Left ventricle myocardium inferior (tissue), 1 donor: ENCODE measurements at regions not wholly inside any gene's neighbourhood (a gene's known extent, or its start where the extent isn't known, plus 50 kb on each side); places are given as distances from the start of the nearest gene placed in this dataset.
"Not testable (repeated sequence)": the region's sequence is repeated elsewhere in the genome, so short reads cannot be mapped to it uniquely, and the experiment has no call there.

Experiments used
- DNase-seq: peaks from one replicate; pipeline ENCODE4 v3.0.0-alpha.2; 2020
- H3K27ac ChIP-seq: fragments of 200-600 bp; replicated peaks from 2 replicates; pipeline ENCODE4 v1.8.0; 2021
- H3K27me3 ChIP-seq: fragments of 200-600 bp; 2 replicates; pipeline ENCODE4 v1.8.0; 2021; ENCODE audit warnings: low read depth
- H3K36me3 ChIP-seq: fragments of 200-600 bp; 2 replicates; pipeline ENCODE4 v1.8.0; 2021
- H3K4me1 ChIP-seq: fragments of 200-600 bp; 2 replicates; pipeline ENCODE4 v1.8.0; 2021
- H3K4me3 ChIP-seq: fragments of 200-600 bp; 2 replicates; pipeline ENCODE4 v1.8.0; 2021; ENCODE audit warnings: mild to moderate bottlenecking, moderate library complexity
- H3K9me3 ChIP-seq: fragments of 200-600 bp; replicated peaks from 2 replicates; pipeline ENCODE4 v1.8.0; 2021
- intact Hi-C: fragments of 100-400 bp; cut with micrococcal nuclease; formaldehyde crosslinking; loops from one replicate; pipeline ENCODE4 v1.11.0; 2022
- TF ChIP-seq, protein P1 (sequence below): fragments of 200-600 bp; IDR thresholded peaks from 2 replicates; pipeline ENCODE4 v1.8.0; 2021; ENCODE audit warnings: antibody characterized with exemption, mild to moderate bottlenecking, borderline replicate concordance
- donor health status: DM: no; HTN: yes; CAD: no; lungs with severe emphysema.

DNA sequence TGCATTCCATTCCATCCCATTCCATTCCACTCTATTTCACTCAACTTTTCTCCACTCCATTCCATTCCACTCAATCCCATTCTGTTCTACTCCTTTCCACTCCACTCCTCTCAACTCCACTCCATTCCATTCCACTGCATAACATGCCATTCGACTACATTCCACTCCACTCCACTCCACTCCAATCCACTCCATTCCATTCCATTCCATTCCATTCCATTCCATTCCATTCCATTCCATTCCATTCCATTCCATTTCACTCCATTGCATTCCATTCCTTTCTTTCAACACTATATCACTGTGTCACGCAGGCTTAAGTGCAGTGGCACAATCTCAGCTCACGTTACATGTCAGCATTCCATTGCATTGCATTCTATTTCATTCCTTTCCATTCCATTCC, 1430.4 kb downstream of the TSPY10 start:
- H3K4me3 ChIP-seq, H3K27me3 ChIP-seq, intact Hi-C loops, H3K36me3 ChIP-seq, H3K4me1 ChIP-seq, DNase-seq, H3K27ac ChIP-seq: not testable (repeated sequence)
- peaks cover 31% of the 10 kb centered on the region for H3K9me3 ChIP-seq

- Histone ChIP-seq H3K27ac (no peak overlapping the region), H3K36me3 (no peaks in the 10 kb centered on the region), H3K4me3 (no peak overlapping the region), H3K27me3 (no peaks in the 10 kb centered on the region), H3K9me3 (peaks cover 34% of the 10 kb centered on the region), H3K4me1 (no peaks in the 10 kb centered on the region)
- DNase-seq: no peak
- intact Hi-C loops: no loop called here
- TF ChIP-seq, protein P1, sequence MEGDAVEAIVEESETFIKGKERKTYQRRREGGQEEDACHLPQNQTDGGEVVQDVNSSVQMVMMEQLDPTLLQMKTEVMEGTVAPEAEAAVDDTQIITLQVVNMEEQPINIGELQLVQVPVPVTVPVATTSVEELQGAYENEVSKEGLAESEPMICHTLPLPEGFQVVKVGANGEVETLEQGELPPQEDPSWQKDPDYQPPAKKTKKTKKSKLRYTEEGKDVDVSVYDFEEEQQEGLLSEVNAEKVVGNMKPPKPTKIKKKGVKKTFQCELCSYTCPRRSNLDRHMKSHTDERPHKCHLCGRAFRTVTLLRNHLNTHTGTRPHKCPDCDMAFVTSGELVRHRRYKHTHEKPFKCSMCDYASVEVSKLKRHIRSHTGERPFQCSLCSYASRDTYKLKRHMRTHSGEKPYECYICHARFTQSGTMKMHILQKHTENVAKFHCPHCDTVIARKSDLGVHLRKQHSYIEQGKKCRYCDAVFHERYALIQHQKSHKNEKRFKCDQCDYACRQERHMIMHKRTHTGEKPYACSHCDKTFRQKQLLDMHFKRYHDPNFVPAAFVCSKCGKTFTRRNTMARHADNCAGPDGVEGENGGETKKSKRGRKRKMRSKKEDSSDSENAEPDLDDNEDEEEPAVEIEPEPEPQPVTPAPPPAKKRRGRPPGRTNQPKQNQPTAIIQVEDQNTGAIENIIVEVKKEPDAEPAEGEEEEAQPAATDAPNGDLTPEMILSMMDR: no peak
These were observed 1445.7 kb downstream of the TSPY10 start for GRCh38 chrY:10973422-10973821.

DNA sequence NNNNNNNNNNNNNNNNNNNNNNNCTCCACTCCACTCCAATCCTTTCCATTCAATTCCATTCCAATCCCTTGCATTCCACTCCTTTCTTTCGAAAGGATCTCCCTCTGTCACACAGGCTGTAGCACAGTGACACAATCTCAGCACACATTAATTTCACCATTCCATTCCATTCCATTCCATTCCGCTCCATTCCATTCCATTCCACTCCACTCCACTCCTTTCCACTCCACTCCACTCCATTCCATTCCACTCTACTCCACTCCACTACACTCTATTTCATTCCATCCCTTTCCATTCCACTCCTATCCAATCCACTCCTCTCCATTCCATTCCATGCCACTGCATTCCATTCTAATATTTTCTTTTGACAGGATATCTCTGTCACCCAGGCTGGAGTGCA, 1459.0 kb downstream of the TSPY10 start:
- no peak overlapping the region for H3K27ac ChIP-seq
- no peaks in the 10 kb centered on the region for H3K27me3 ChIP-seq
- no peak for DNase-seq
- no peak overlapping the region for H3K4me3 ChIP-seq
- peaks cover 37% of the 10 kb centered on the region for H3K9me3 ChIP-seq
- H3K4me1 ChIP-seq: no peaks in the 10 kb centered on the region
- TF ChIP-seq, protein P1: no peak
- H3K36me3 ChIP-seq: no peaks in the 10 kb centered on the region
- intact Hi-C loops: no loop called here

DNA sequence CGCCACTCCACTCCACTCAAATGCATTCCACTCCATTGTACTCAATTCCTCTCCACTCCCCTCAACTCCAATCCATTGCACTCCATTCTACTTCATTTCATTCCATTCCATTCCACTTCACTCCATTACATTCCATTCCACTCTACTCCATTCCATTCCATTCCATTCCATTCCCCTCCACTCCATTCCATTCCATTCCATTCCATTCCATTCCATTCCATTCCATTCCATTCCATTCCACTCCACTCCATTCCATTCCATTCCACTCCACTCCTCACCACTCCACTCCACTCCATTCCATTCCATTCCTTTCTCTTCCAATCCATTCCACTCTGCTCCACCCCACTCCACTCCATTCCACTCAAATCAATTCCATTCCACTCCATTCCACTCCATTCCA, 1459.9 kb downstream of the TSPY10 start:
- H3K27ac ChIP-seq: no peak overlapping the region
- no peaks in the 10 kb centered on the region for H3K4me1 ChIP-seq
- H3K9me3 ChIP-seq: peaks cover 37% of the 10 kb centered on the region
- TF ChIP-seq, protein P1: no peak
- H3K27me3 ChIP-seq: no peaks in the 10 kb centered on the region
- intact Hi-C loops: no loop called here
- no peaks in the 10 kb centered on the region for H3K36me3 ChIP-seq
- no peak overlapping the region for H3K4me3 ChIP-seq
- no peak for DNase-seq

DNA sequence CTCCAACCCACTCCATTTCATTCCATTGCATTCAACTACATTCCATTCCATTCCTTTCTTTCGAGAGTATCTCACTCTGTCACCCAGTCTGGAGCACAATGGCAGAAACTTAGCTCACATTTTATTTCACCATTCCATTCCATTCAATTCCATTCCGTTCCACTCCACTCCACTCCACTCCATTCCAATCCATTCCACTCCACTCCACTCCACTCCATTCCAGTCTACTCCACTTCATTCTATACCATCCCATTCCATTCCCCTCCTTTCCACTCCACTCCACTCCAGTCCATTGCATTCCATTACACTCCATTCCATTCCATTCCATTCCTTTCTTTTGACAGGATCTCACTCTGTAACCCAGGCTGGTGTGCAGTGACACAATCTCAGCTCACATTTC, 1466.3 kb downstream of the TSPY10 start:
- Histone ChIP-seq H3K27ac (no peak overlapping the region), H3K36me3 (no peaks in the 10 kb centered on the region), H3K27me3 (no peaks in the 10 kb centered on the region), H3K4me1 (no peaks in the 10 kb centered on the region), H3K4me3 (no peak overlapping the region), H3K9me3 (peaks cover 27% of the 10 kb centered on the region)
- intact Hi-C loops: no loop called here
- DNase-seq: no peak
- TF ChIP-seq, protein P1: no peak

DNA sequence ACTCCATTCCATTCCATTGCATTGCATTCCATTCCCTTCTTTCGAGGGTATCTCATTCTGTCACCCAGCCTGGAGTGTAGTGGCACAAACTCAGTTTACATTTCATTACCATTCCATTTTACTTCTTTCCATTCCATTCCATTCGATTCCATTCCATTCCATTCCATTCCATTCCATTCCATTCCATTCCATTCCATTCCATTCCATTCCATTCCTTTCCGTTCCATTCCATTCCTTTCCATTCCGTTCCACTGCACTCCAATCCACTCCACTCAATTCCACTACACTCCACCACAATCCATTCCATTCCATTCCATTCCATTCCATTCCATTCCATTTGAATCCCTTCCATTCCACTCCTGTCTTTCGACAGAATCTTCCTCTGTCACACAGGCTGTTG, 1472.0 kb downstream of the TSPY10 start:
- H3K4me1 ChIP-seq, intact Hi-C loops, H3K27ac ChIP-seq, H3K4me3 ChIP-seq, DNase-seq, H3K36me3 ChIP-seq, H3K27me3 ChIP-seq: not testable (repeated sequence)
- peaks cover 41% of the 10 kb centered on the region for H3K9me3 ChIP-seq

DNA sequence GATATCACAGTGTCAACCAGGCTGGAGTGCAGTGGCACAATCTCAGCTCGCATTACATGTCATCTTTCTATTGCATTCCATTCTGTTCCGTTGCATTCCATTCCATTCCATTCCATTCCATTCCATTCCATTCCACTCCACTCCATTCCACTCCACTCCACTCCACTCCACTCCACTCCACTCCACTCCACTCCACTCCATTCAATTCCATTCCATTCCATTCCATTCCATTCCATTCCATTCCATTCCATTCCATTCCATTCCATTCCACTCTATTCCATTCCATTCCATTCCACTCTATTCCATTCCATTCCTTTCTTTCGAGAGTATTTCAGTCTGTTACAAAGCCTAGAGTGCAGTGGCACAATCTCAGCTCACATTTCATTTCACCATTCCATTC, 1486.5 kb downstream of the TSPY10 start:
- intact Hi-C loops, H3K4me3 ChIP-seq, H3K27me3 ChIP-seq, H3K4me1 ChIP-seq, H3K36me3 ChIP-seq, DNase-seq, H3K27ac ChIP-seq: not testable (repeated sequence)
- H3K9me3 ChIP-seq: peaks cover 31% of the 10 kb centered on the region
